ENCODE measurements at regions not wholly inside any gene's neighbourhood (a gene's known extent, or its start where the extent isn't known, plus 50 kb on each side); places are given as distances from the start of the nearest gene placed in this dataset.
"Not testable (repeated sequence)": the region's sequence is repeated elsewhere in the genome, so short reads cannot be mapped to it uniquely, and the experiment has no call there.

DNA sequence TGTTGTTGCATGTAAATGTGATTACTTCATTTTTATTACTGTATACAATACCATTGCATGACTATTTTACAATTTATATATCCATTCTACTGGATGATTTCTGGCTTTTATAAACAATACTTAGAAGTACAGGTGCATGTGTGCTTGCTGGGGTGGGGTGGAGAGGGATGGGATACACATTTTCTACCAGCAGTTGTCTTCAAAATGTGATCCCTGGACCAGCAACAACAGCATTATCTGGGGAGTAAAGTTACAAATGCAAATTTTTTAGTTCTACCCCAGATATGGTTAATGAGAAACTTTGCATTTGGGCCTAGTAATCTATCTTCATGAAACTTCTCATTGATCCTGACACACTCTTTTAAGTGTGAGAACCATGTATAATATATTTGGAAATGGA is 905.4 kb upstream of the ATXN7L3B start:
- ATAC-seq (ENCODE audit: insufficient read depth, low FRiP score), result no peak
- TF ChIP-seq, protein P1, sequence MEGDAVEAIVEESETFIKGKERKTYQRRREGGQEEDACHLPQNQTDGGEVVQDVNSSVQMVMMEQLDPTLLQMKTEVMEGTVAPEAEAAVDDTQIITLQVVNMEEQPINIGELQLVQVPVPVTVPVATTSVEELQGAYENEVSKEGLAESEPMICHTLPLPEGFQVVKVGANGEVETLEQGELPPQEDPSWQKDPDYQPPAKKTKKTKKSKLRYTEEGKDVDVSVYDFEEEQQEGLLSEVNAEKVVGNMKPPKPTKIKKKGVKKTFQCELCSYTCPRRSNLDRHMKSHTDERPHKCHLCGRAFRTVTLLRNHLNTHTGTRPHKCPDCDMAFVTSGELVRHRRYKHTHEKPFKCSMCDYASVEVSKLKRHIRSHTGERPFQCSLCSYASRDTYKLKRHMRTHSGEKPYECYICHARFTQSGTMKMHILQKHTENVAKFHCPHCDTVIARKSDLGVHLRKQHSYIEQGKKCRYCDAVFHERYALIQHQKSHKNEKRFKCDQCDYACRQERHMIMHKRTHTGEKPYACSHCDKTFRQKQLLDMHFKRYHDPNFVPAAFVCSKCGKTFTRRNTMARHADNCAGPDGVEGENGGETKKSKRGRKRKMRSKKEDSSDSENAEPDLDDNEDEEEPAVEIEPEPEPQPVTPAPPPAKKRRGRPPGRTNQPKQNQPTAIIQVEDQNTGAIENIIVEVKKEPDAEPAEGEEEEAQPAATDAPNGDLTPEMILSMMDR (IDR thresholded peaks at IDR 0.05; ENCODE audit: control extremely low read depth, extremely low read depth), result no peak

DNA sequence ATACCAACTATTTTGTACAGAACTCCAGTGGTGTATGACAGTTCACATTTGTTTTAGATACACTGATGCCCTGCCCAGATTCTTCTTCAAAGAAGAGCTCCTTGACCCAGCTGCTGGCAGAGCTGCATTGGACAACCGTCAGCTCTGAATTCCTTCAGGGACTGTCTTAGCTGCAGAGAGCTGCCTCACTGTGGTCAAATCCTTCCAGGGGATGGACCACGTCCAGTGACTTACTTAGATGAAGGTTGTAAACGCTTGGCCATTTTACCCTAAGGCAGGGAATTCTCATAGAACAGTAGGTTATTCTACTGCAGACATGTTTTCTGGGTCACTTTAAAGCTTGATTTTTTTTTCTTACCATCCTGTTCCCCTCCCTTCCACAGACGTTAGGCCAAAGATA is 905.0 kb upstream of the ATXN7L3B start:
- H3K27ac ChIP-seq (ENCODE audit: low read depth in 1 of 2, low read length in 1 of 2), result no peak overlapping the region
- WGBS, 2 donors, result 66 to 72% methylated on average over 4 of the region's 4 CpGs
- DNase-seq, result no peak
- TF ChIP-seq, protein P1 (IDR thresholded peaks at IDR 0.05; ENCODE audit: control extremely low read depth, extremely low read depth), result no peak
- H3K9ac ChIP-seq (ENCODE audit: insufficient read depth in 1 of 2, low read length in 2 of 2), result no peak overlapping the region
- H3K27me3 ChIP-seq (ENCODE audit: control insufficient read depth in 3 of 3, insufficient read depth in 3 of 3, low read length in 2 of 3), result no peaks in the 10 kb centered on the region
- ATAC-seq (ENCODE audit: insufficient read depth, low FRiP score), result no peak
- no peak overlapping the region for H3K4me3 ChIP-seq
- no peaks in the 10 kb centered on the region for H3K9me3 ChIP-seq (ENCODE audit: control insufficient read depth in 4 of 4, insufficient read depth in 3 of 4, low read length in 3 of 4)
- H3K36me3 ChIP-seq (ENCODE audit: control insufficient read depth in 4 of 4, insufficient read depth in 4 of 4, low read length in 4 of 4), result no peaks in the 10 kb centered on the region
- H3K4me1 ChIP-seq (ENCODE audit: control insufficient read depth in 5 of 5, insufficient read depth in 5 of 5, low read length in 5 of 5), result no peaks in the 10 kb centered on the region

More for the DNA sequence above, 905.4 kb upstream of the ATXN7L3B start:
- no peaks in the 10 kb centered on the region for H3K36me3 ChIP-seq (ENCODE audit: control insufficient read depth in 4 of 4, insufficient read depth in 4 of 4, low read length in 4 of 4)
- no peak overlapping the region for H3K4me3 ChIP-seq
- H3K4me1 ChIP-seq (ENCODE audit: control insufficient read depth in 5 of 5, insufficient read depth in 5 of 5, low read length in 5 of 5), result no peaks in the 10 kb centered on the region
- DNase-seq, result no peak
- no peaks in the 10 kb centered on the region for H3K9me3 ChIP-seq (ENCODE audit: control insufficient read depth in 4 of 4, insufficient read depth in 3 of 4, low read length in 3 of 4)
- no peaks in the 10 kb centered on the region for H3K27me3 ChIP-seq (ENCODE audit: control insufficient read depth in 3 of 3, insufficient read depth in 3 of 3, low read length in 2 of 3)
- H3K27ac ChIP-seq (ENCODE audit: low read depth in 1 of 2, low read length in 1 of 2), result no peak overlapping the region
- H3K9ac ChIP-seq (ENCODE audit: insufficient read depth in 1 of 2, low read length in 2 of 2), result no peak overlapping the region

DNA sequence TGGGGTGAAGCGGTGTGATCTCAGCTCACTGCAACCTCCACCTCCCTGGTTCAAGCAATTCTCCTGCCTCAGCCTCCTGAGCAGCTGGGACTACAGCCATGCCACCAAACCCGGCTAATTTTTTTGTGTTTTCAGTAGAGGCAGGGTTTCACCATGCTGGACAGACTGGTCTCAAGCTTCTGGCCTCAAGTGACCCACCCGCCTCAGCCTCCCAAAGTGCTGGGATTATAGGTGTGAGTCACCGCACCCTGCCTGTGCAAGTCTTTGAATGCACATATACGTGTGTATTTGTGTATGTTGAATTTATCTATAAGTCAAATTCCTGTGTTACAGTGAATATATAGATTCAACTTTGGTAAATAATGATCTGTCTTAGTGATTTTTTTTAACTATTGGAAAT is 898.2 kb upstream of the ATXN7L3B start:
- H3K4me1 ChIP-seq (ENCODE audit: control insufficient read depth in 5 of 5, insufficient read depth in 5 of 5, low read length in 5 of 5); ATAC-seq (ENCODE audit: insufficient read depth, low FRiP score); H3K27me3 ChIP-seq (ENCODE audit: control insufficient read depth in 3 of 3, insufficient read depth in 3 of 3, low read length in 2 of 3); H3K4me3 ChIP-seq; H3K9me3 ChIP-seq (ENCODE audit: control insufficient read depth in 4 of 4, insufficient read depth in 3 of 4, low read length in 3 of 4); H3K27ac ChIP-seq (ENCODE audit: low read depth in 1 of 2, low read length in 1 of 2); H3K9ac ChIP-seq (ENCODE audit: insufficient read depth in 1 of 2, low read length in 2 of 2); H3K36me3 ChIP-seq (ENCODE audit: control insufficient read depth in 4 of 4, insufficient read depth in 4 of 4, low read length in 4 of 4); DNase-seq: not testable (repeated sequence)
- 91% methylated on average over 5 of the region's 5 CpGs for WGBS, 2 donors

DNA sequence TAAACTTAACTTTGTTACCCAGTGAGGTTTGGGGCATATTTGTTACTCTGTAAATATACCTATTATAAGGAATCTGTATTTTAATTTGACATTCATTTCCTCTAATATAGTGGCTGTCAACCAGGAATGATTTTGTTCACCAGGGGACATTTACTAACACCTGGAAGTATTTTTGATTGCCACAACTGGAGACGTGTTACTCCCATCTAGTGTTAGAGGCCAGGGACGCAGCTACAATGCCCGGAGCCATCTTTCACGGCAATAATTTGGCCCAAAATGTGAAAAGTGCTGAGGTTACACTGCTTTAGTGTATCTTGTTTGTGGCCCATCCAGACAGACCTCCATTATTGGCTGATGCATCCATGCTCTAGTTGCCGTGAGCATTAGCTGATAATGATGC is 881.3 kb upstream of the ATXN7L3B start:
- ATAC-seq (ENCODE audit: insufficient read depth, low FRiP score), result no peak
- no peak overlapping the region for H3K4me3 ChIP-seq
- H3K27ac ChIP-seq (ENCODE audit: low read depth in 1 of 2, low read length in 1 of 2), result no peak overlapping the region
- no peaks in the 10 kb centered on the region for H3K27me3 ChIP-seq (ENCODE audit: control insufficient read depth in 3 of 3, insufficient read depth in 3 of 3, low read length in 2 of 3)
- DNase-seq, result no peak
- H3K4me1 ChIP-seq (ENCODE audit: control insufficient read depth in 5 of 5, insufficient read depth in 5 of 5, low read length in 5 of 5), result no peaks in the 10 kb centered on the region
- no peak overlapping the region for H3K9ac ChIP-seq (ENCODE audit: insufficient read depth in 1 of 2, low read length in 2 of 2)
- 73 to 80% methylated on average over 5 of the region's 5 CpGs for WGBS, 2 donors
- no peaks in the 10 kb centered on the region for H3K36me3 ChIP-seq (ENCODE audit: control insufficient read depth in 4 of 4, insufficient read depth in 4 of 4, low read length in 4 of 4)
- H3K9me3 ChIP-seq (ENCODE audit: control insufficient read depth in 4 of 4, insufficient read depth in 3 of 4, low read length in 3 of 4), result peaks cover 0 to 6% (median 0%) of the 10 kb centered on the region in 4 donors
- TF ChIP-seq, protein P1 (IDR thresholded peaks at IDR 0.05; ENCODE audit: control extremely low read depth, extremely low read depth), result no peak
